ENCODE measurements at regions not wholly inside any gene's neighbourhood (a gene's known extent, or its start where the extent isn't known, plus 50 kb on each side); places are given as distances from the start of the nearest gene placed in this dataset.

DNA sequence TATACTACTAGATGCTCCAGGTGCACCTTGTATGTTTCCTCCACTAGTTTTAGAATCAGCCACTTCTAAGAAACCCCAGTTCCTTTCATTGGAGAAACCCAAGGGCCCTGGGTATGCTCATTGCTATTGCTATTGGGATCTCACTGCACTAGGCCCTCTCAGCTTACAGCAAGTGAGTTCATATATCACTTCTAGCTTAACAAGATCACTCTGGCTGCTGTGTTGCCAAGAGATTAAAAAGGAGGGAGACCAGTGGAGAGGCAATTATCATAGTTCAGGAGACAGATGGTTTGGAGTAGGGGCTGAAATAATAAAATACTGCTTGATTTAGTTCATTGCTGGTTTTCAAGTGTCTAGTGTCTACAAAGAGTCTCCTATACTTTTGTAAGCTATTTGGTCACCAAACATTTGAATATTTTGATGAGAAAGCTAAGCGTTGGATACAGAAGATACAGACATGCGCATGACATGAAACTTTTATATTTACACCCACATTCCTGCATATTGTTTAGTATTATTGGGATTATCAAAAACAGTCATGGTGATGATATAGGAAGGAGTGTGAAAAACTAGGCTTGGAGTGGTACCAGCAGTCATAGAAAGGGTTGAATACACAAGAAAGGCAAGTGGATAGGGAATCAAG, 671.9 kb downstream of the ADGRL2 start:
- Histone ChIP-seq H3K36me3 (ENCODE audit: insufficient read depth, low read length) (no peaks in the 10 kb centered on the region), H3K27me3 (ENCODE audit: insufficient read depth, low read length) (no peaks in the 10 kb centered on the region), H3K4me1 (ENCODE audit: control insufficient read depth, insufficient read depth, low read length, unreplicated experiment) (no peaks in the 10 kb centered on the region), H2AFZ (ENCODE audit: low read length, unreplicated experiment) (no peak overlapping the region), H3K79me2 (ENCODE audit: control insufficient read depth, insufficient read depth, low read length, unreplicated experiment) (no peaks in the 10 kb centered on the region), H3K27ac (ENCODE audit: low read depth, low read length) (no peak overlapping the region), H3K4me3 (ENCODE audit: low read depth, low read length) (no peak overlapping the region)

DNA sequence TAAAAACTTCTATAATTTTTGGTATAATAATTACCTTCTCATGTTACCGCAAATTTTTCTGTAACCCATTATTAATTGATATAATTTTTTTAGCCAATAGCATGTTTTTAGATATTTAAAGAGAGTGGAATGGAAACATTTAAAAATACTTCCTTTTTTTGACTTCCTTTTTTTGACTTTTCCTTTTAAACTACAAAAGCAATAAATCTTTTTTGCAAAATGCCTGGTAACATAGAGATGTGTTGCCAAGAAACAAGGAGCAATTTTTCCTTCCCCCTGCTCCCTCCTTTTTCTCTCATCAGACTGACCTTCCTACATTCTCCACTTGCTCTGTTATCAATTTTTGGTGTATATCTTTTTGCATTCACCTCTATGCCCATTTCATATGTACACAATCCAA, 666.2 kb downstream of the ADGRL2 start:
- no peaks in the 10 kb centered on the region for H3K27me3 ChIP-seq (ENCODE audit: insufficient read depth, low read length)
- H2AFZ ChIP-seq (ENCODE audit: low read length, unreplicated experiment): no peak overlapping the region
- H3K36me3 ChIP-seq (ENCODE audit: insufficient read depth, low read length): no peaks in the 10 kb centered on the region
- H3K27ac ChIP-seq (ENCODE audit: low read depth, low read length): no peak overlapping the region
- H3K4me3 ChIP-seq (ENCODE audit: low read depth, low read length): no peak overlapping the region
- H3K79me2 ChIP-seq (ENCODE audit: control insufficient read depth, insufficient read depth, low read length, unreplicated experiment): no peaks in the 10 kb centered on the region
- H3K4me1 ChIP-seq (ENCODE audit: control insufficient read depth, insufficient read depth, low read length, unreplicated experiment): no peaks in the 10 kb centered on the region

DNA sequence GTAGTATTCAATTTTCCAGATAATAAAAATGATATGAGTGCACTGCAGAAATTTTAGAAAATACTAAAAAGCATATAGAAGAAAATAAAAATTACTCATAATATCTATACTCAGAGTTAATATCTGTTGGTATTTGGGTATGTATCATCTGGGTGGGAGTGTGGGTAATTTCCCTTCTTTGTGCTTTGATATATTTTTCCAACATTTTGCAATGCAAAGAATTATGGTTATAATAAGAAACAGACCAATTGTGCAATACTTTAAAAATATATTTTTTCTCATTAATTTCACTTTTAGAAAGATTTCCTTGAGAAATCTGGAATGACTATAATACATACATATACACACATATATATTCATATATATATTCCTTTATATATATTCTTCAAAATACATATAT, 665.7 kb downstream of the ADGRL2 start:
- Histone ChIP-seq H3K36me3 (ENCODE audit: insufficient read depth, low read length) (no peaks in the 10 kb centered on the region), H3K27ac (ENCODE audit: low read depth, low read length) (no peak overlapping the region), H3K27me3 (ENCODE audit: insufficient read depth, low read length) (no peaks in the 10 kb centered on the region), H3K4me1 (ENCODE audit: control insufficient read depth, insufficient read depth, low read length, unreplicated experiment) (no peaks in the 10 kb centered on the region), H3K4me3 (ENCODE audit: low read depth, low read length) (no peak overlapping the region), H3K79me2 (ENCODE audit: control insufficient read depth, insufficient read depth, low read length, unreplicated experiment) (no peaks in the 10 kb centered on the region), H2AFZ (ENCODE audit: low read length, unreplicated experiment) (no peak overlapping the region)

DNA sequence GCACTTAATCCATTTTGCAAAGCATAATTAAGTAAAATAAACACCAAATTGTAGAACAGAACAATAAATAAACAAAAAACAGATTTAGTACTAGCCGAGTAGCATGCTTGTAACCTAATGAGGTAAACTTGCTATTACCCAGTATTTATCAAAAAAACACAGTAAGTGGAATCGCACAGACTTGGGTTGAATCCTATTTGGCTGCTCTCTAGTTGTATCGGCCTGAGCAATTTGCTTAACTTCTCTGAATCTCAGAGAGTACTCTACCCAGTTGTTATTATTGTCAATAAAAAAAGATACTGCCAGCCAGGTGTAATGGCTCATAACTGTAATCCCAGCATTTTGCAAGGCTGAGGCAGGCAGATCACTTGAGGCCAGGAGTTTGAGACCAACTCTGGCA, 664.3 kb downstream of the ADGRL2 start:
- no peak overlapping the region for H3K4me3 ChIP-seq (ENCODE audit: low read depth, low read length)
- no peaks in the 10 kb centered on the region for H3K4me1 ChIP-seq (ENCODE audit: control insufficient read depth, insufficient read depth, low read length, unreplicated experiment)
- H3K36me3 ChIP-seq (ENCODE audit: insufficient read depth, low read length): no peaks in the 10 kb centered on the region
- H3K79me2 ChIP-seq (ENCODE audit: control insufficient read depth, insufficient read depth, low read length, unreplicated experiment): no peaks in the 10 kb centered on the region
- H2AFZ ChIP-seq (ENCODE audit: low read length, unreplicated experiment): no peak overlapping the region
- no peaks in the 10 kb centered on the region for H3K27me3 ChIP-seq (ENCODE audit: insufficient read depth, low read length)
- no peak overlapping the region for H3K27ac ChIP-seq (ENCODE audit: low read depth, low read length)

DNA sequence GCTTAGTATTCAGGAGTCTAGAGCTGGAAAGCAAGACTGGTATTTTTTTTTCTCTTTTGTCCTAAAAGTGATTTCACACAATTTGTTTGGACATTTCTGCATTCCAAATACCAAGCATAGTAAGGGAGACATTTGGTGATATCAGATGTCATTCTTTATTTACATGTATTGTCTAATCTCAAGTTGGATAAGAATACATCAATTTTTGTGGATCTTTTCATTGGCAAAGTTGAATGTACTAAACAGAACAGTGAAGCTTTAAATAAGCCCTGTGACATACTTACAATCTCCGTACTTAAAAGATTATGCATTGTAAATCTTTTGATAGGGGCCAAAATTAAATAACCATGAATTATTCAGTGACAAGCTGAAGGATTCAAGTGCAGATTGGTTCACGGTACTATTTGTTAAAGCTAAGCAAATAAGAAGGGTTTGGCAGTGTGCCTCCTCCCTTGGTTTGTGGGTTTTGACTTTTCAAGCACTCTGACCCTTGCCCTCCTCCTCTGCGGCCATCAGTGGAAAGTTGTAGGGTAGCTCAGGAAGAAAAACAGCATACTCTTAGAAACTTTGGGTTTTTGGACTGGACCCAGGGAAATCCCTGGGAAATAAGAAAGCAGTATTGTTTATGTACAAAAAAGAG, 663.7 kb downstream of the ADGRL2 start:
- H2AFZ ChIP-seq (ENCODE audit: low read length, unreplicated experiment): no peak overlapping the region
- H3K27ac ChIP-seq (ENCODE audit: low read depth, low read length): no peak overlapping the region
- H3K4me3 ChIP-seq (ENCODE audit: low read depth, low read length): no peak overlapping the region
- no peaks in the 10 kb centered on the region for H3K79me2 ChIP-seq (ENCODE audit: control insufficient read depth, insufficient read depth, low read length, unreplicated experiment)
- no peaks in the 10 kb centered on the region for H3K27me3 ChIP-seq (ENCODE audit: insufficient read depth, low read length)
- H3K4me1 ChIP-seq (ENCODE audit: control insufficient read depth, insufficient read depth, low read length, unreplicated experiment): no peaks in the 10 kb centered on the region
- no peaks in the 10 kb centered on the region for H3K36me3 ChIP-seq (ENCODE audit: insufficient read depth, low read length)

DNA sequence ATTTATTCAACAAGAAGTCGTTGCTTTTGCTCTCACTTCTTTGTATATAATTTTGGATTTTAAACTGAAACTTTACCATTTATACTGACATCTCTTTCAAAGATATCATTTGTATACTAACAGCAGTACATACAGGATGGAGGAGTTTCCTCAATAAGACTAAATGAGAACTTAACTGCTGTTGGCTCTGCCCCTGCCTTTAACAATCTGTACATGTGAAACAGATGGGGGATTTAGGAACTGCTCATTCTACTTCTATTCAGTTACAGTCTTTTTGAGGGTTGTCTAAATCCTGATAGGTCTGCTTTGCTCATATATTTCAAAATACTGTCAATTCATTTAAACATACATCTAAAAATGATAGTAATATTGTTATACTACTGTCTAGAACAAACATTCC, 663.2 kb downstream of the ADGRL2 start:
- no peaks in the 10 kb centered on the region for H3K36me3 ChIP-seq (ENCODE audit: insufficient read depth, low read length)
- H3K4me1 ChIP-seq (ENCODE audit: control insufficient read depth, insufficient read depth, low read length, unreplicated experiment): no peaks in the 10 kb centered on the region
- no peaks in the 10 kb centered on the region for H3K27me3 ChIP-seq (ENCODE audit: insufficient read depth, low read length)
- H2AFZ ChIP-seq (ENCODE audit: low read length, unreplicated experiment): no peak overlapping the region
- no peaks in the 10 kb centered on the region for H3K79me2 ChIP-seq (ENCODE audit: control insufficient read depth, insufficient read depth, low read length, unreplicated experiment)
- no peak overlapping the region for H3K4me3 ChIP-seq (ENCODE audit: low read depth, low read length)
- no peak overlapping the region for H3K27ac ChIP-seq (ENCODE audit: low read depth, low read length)

DNA sequence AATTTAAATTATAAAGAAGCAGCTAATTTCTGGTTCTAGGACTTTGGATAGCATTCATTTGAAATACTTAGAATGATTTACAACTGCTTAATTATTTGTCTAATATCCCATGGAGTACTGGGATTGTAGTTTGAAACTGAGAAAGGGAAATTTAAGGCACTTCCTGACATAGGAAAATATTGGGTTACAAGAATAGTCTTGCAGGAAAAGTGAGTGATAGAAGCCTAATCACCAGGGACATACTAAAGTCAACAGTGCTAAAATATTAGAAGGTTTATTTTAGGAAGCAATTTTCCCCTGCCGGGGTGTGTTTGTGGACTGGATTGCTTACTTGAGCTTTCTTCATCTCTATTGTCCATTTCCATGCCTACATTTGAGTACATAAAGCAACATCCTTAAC, 661.6 kb downstream of the ADGRL2 start:
- no peaks in the 10 kb centered on the region for H3K79me2 ChIP-seq (ENCODE audit: control insufficient read depth, insufficient read depth, low read length, unreplicated experiment)
- no peak overlapping the region for H3K4me3 ChIP-seq (ENCODE audit: low read depth, low read length)
- H3K27ac ChIP-seq (ENCODE audit: low read depth, low read length): no peak overlapping the region
- no peaks in the 10 kb centered on the region for H3K4me1 ChIP-seq (ENCODE audit: control insufficient read depth, insufficient read depth, low read length, unreplicated experiment)
- H2AFZ ChIP-seq (ENCODE audit: low read length, unreplicated experiment): no peak overlapping the region
- H3K36me3 ChIP-seq (ENCODE audit: insufficient read depth, low read length): no peaks in the 10 kb centered on the region
- H3K27me3 ChIP-seq (ENCODE audit: insufficient read depth, low read length): no peaks in the 10 kb centered on the region

DNA sequence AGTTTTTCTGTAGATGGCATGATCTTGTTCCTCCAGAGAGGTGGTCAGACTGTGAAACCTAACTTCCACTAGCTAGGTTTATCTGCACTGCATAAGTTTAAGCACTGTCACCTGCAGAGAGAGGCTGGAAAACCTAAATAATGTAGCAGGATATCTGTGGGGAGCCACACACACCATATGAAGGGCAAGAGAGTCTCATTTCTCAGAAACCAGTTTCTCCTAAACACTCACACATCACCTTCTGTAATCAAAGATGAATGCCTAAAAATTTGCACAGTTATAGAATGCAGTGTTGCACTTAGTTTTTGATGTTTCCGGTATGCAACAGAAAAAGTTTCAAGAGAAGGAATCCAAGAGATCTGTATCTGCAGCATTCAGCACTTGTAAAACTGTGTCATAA, 654.6 kb downstream of the ADGRL2 start:
- H3K79me2 ChIP-seq (ENCODE audit: control insufficient read depth, insufficient read depth, low read length, unreplicated experiment): no peaks in the 10 kb centered on the region
- no peak overlapping the region for H3K4me3 ChIP-seq (ENCODE audit: low read depth, low read length)
- H3K36me3 ChIP-seq (ENCODE audit: insufficient read depth, low read length): no peaks in the 10 kb centered on the region
- H3K4me1 ChIP-seq (ENCODE audit: control insufficient read depth, insufficient read depth, low read length, unreplicated experiment): no peaks in the 10 kb centered on the region
- no peaks in the 10 kb centered on the region for H3K27me3 ChIP-seq (ENCODE audit: insufficient read depth, low read length)
- H2AFZ ChIP-seq (ENCODE audit: low read length, unreplicated experiment): no peak overlapping the region
- no peak overlapping the region for H3K27ac ChIP-seq (ENCODE audit: low read depth, low read length)

DNA sequence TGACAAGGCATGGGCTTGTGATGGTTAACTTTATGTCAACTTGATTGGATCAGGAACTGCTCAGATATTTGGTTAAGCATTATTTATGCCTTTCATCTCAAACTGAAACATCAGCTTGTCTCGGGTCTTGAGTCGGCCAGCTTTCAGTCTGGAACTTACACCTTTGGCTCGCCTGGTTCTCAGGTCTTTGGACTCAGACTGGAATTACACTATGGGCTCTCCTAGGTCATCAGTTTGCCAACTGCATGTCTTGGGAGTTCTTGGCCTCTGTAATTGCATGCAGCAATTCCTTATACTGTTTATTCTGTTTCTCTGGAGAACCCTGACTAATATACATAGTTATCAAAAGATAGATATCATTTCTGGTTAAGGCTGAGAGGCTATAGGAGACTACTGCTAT, 653.7 kb downstream of the ADGRL2 start:
- no peaks in the 10 kb centered on the region for H3K79me2 ChIP-seq (ENCODE audit: control insufficient read depth, insufficient read depth, low read length, unreplicated experiment)
- H3K4me1 ChIP-seq (ENCODE audit: control insufficient read depth, insufficient read depth, low read length, unreplicated experiment): no peaks in the 10 kb centered on the region
- H3K36me3 ChIP-seq (ENCODE audit: insufficient read depth, low read length): no peaks in the 10 kb centered on the region
- H3K4me3 ChIP-seq (ENCODE audit: low read depth, low read length): no peak overlapping the region
- H3K27ac ChIP-seq (ENCODE audit: low read depth, low read length): no peak overlapping the region
- no peak overlapping the region for H2AFZ ChIP-seq (ENCODE audit: low read length, unreplicated experiment)
- H3K27me3 ChIP-seq (ENCODE audit: insufficient read depth, low read length): no peaks in the 10 kb centered on the region

DNA sequence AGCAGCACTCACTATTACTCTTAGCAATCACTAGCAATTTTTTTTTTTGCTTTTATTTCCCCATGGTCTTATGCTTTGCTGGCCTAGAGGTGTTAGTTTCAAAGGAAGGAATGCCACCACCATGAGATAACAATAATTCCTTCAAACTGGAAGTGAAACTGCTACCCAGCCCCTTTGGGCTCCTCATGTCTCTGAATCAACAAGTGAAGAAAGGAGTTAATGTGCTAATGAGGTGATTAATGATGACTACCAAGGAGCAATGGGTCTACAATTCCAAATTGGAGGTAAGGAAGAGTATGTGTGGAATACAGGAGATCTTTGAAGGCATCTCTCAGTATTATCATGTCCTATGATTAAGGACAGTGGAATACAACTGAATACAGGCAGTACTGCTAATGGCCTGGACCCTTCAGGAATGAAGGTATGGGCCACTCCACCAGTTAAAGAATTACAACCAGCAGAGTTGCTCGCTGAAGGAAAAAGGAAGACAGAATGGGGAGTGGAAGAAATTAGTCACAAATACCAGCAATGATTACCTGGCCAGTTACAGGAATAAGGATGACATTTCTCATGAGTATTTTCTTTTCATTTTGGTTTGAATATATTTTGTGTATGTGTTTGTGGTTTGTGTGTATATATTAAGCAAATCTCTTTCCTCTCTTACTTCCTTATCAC, 652.9 kb downstream of the ADGRL2 start:
- Histone ChIP-seq H3K36me3 (ENCODE audit: insufficient read depth, low read length) (no peaks in the 10 kb centered on the region), H3K27ac (ENCODE audit: low read depth, low read length) (no peak overlapping the region), H2AFZ (ENCODE audit: low read length, unreplicated experiment) (no peak overlapping the region), H3K27me3 (ENCODE audit: insufficient read depth, low read length) (no peaks in the 10 kb centered on the region), H3K79me2 (ENCODE audit: control insufficient read depth, insufficient read depth, low read length, unreplicated experiment) (no peaks in the 10 kb centered on the region), H3K4me1 (ENCODE audit: control insufficient read depth, insufficient read depth, low read length, unreplicated experiment) (no peaks in the 10 kb centered on the region), H3K4me3 (ENCODE audit: low read depth, low read length) (no peak overlapping the region)

DNA sequence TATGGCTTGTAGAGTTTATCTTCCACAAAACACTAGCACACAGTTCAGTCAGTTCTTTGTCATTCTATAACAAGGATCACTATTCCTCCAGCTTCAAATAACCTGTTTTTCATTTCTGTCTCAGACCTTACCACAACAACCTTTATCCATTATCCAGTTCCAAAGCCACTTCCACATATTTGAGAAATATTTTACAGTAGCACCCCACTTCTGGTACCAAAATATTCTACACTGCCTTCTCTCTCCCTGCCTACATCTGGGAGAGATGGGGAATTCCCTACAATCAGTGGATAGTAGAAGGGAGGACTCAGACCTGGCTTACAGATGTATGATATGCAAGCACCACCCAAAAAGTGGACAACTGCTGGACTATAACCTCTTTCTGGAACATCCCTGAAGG, 651.4 kb downstream of the ADGRL2 start:
- Histone ChIP-seq H3K27me3 (ENCODE audit: insufficient read depth, low read length) (no peaks in the 10 kb centered on the region), H3K36me3 (ENCODE audit: insufficient read depth, low read length) (no peaks in the 10 kb centered on the region), H3K4me3 (ENCODE audit: low read depth, low read length) (no peak overlapping the region), H3K79me2 (ENCODE audit: control insufficient read depth, insufficient read depth, low read length, unreplicated experiment) (no peaks in the 10 kb centered on the region), H3K4me1 (ENCODE audit: control insufficient read depth, insufficient read depth, low read length, unreplicated experiment) (no peaks in the 10 kb centered on the region), H2AFZ (ENCODE audit: low read length, unreplicated experiment) (no peak overlapping the region), H3K27ac (ENCODE audit: low read depth, low read length) (no peak overlapping the region)

Measured in ACC112 (cell line).